H9 (cell line): ENCODE measurements at regions not wholly inside any gene's neighbourhood (a gene's known extent, or its start where the extent isn't known, plus 50 kb on each side); places are given as distances from the start of the nearest gene placed in this dataset.

ENCODE experiments used
- DNase-seq: peaks from one replicate; pipeline ENCODE4 v3.0.0-alpha.2; 2017
- H2AFZ ChIP-seq: one replicate; pipeline ENCODE4 v1.6.1; 2013; ENCODE audit warnings: mild to moderate bottlenecking, low read length, control low read depth, moderate library complexity
- H2AK5ac ChIP-seq: 2 replicates; pipeline ENCODE4 v1.6.1; 2013; ENCODE audit warnings: low read length, control low read depth, mixed read lengths; ENCODE audit not compliant: insufficient read length
- H2BK120ac ChIP-seq: one replicate; pipeline ENCODE4 v1.6.1; 2013; ENCODE audit warnings: low read depth, mild to moderate bottlenecking, low read length, control low read depth, inconsistent platforms; ENCODE audit not compliant: poor library complexity, severe bottlenecking
- H2BK12ac ChIP-seq: 2 replicates; pipeline ENCODE4 v1.6.1; 2013; ENCODE audit warnings: low read length, control low read depth, mixed read lengths, low read depth; ENCODE audit not compliant: insufficient read length
- H2BK15ac ChIP-seq: 2 replicates; pipeline ENCODE4 v1.6.1; 2013; ENCODE audit warnings: low read depth, low read length, control low read depth
- H2BK20ac ChIP-seq: one replicate; pipeline ENCODE4 v1.6.1; 2013; ENCODE audit warnings: low read depth, mild to moderate bottlenecking, low read length, control low read depth, inconsistent platforms; ENCODE audit not compliant: poor library complexity, severe bottlenecking
- H2BK5ac ChIP-seq: 2 replicates; pipeline ENCODE4 v1.6.1; 2013; ENCODE audit warnings: low read length, control low read depth, mixed read lengths; ENCODE audit not compliant: insufficient read length
- H3K14ac ChIP-seq: 2 replicates; pipeline ENCODE4 v1.6.1; 2013; ENCODE audit warnings: low read length, control low read depth; ENCODE audit not compliant: insufficient read depth
- H3K18ac ChIP-seq: 2 replicates; pipeline ENCODE4 v1.6.1; 2013; ENCODE audit warnings: low read depth, mild to moderate bottlenecking, mixed read lengths, low read length, control low read depth; ENCODE audit not compliant: insufficient read length
- H3K23ac ChIP-seq: 2 replicates; pipeline ENCODE4 v1.6.1; 2013; ENCODE audit warnings: low read length, control low read depth, mixed read lengths, low read depth; ENCODE audit not compliant: insufficient read length
- H3K23me2 ChIP-seq: 2 replicates; pipeline ENCODE4 v1.6.1; 2013; ENCODE audit warnings: low read depth, mild to moderate bottlenecking, mixed read lengths, low read length, control low read depth; ENCODE audit not compliant: insufficient read length, poor library complexity, severe bottlenecking
- H3K27ac ChIP-seq: 2 replicates; pipeline ENCODE4 v1.5.1; 2013; ENCODE audit warnings: low read length, control low read depth, mixed read lengths, low read depth; ENCODE audit not compliant: insufficient read length
- H3K27me3 ChIP-seq: 2 replicates; pipeline ENCODE4 v1.6.1; 2013; ENCODE audit warnings: low read length, control low read depth, inconsistent platforms; ENCODE audit not compliant: insufficient read depth
- H3K4ac ChIP-seq: 2 replicates; pipeline ENCODE4 v1.6.1; 2013; ENCODE audit warnings: low read depth, mild to moderate bottlenecking, control low read depth, inconsistent platforms, low read length, moderate library complexity
- H3K4me1 ChIP-seq: 2 replicates; pipeline ENCODE4 v1.6.1; 2013; ENCODE audit warnings: low read length, control low read depth, inconsistent platforms; ENCODE audit not compliant: insufficient read depth
- H3K4me2 ChIP-seq: 2 replicates; pipeline ENCODE4 v1.6.1; 2013; ENCODE audit warnings: low read length, control low read depth, mixed read lengths; ENCODE audit not compliant: insufficient read length, insufficient read depth
- H3K56ac ChIP-seq: 2 replicates; pipeline ENCODE4 v1.6.1; 2013; ENCODE audit warnings: low read depth, mild to moderate bottlenecking, mixed read lengths, low read length, control low read depth; ENCODE audit not compliant: insufficient read length
- H3K79me1 ChIP-seq: 2 replicates; pipeline ENCODE4 v1.6.1; 2013; ENCODE audit warnings: low read depth, mild to moderate bottlenecking, moderate library complexity, low read length, control low read depth, inconsistent platforms; ENCODE audit not compliant: insufficient read depth, poor library complexity, severe bottlenecking
- H3K79me2 ChIP-seq: 2 replicates; pipeline ENCODE4 v1.6.1; 2013; ENCODE audit warnings: low read length, control low read depth, inconsistent platforms; ENCODE audit not compliant: insufficient read depth
- H3K9ac ChIP-seq: 2 replicates; pipeline ENCODE4 v1.6.1; 2013; ENCODE audit warnings: low read length, control low read depth, mixed read lengths; ENCODE audit not compliant: insufficient read length; ENCODE audit errors: extremely low read depth
- H3K9me3 ChIP-seq: one replicate; pipeline ENCODE4 v1.6.1; 2013; ENCODE audit warnings: low read depth, low read length, inconsistent platforms; ENCODE audit not compliant: control insufficient read depth
- H3T11ph ChIP-seq: one replicate; pipeline ENCODE4 v1.6.1; 2013; ENCODE audit warnings: mild to moderate bottlenecking, low read length, control low read depth, inconsistent platforms
- H4K20me1 ChIP-seq: one replicate; pipeline ENCODE4 v1.6.1; 2013; ENCODE audit not compliant: control insufficient read depth, insufficient read length, insufficient read depth
- H4K5ac ChIP-seq: 2 replicates; pipeline ENCODE4 v1.6.1; 2013; ENCODE audit warnings: low read depth, mild to moderate bottlenecking, mixed read lengths, low read length, control low read depth; ENCODE audit not compliant: insufficient read length
- H4K8ac ChIP-seq: replicated peaks from 2 replicates; pipeline ENCODE4 v1.6.1; 2013; ENCODE audit warnings: low read length, control low read depth, mixed read lengths, low read depth; ENCODE audit not compliant: insufficient read length
- H4K91ac ChIP-seq: 2 replicates; pipeline ENCODE4 v1.6.1; 2013; ENCODE audit warnings: low read depth, mild to moderate bottlenecking, moderate library complexity, mixed read lengths, low read length, control low read depth; ENCODE audit not compliant: insufficient read length
- H3K27ac Mint-ChIP-seq, 3 experiments: 2 replicates in 2 of 3; 3 replicates in 1 of 3; pipeline ENCODE4 v1.8.0; 2020 to 2021; ENCODE audit warnings: mixed read lengths in 3 of 3, mild to moderate bottlenecking in 1 of 3, moderate library complexity in 1 of 3
- H3K27me3 Mint-ChIP-seq: 2 replicates; pipeline ENCODE4 v1.8.0; 2021; ENCODE audit warnings: low read depth, mild to moderate bottlenecking, moderate library complexity, mixed read lengths
- H3K36me3 Mint-ChIP-seq, 3 experiments: 2 replicates in 2 of 3; 3 replicates in 1 of 3; pipeline ENCODE4 v1.8.0; 2020 to 2021; ENCODE audit warnings: low read depth in 3 of 3, mixed read lengths in 3 of 3; ENCODE audit not compliant: insufficient read depth in 1 of 3
- H3K4me1 Mint-ChIP-seq, 2 experiments: 2 replicates each; pipeline ENCODE4 v1.8.0; 2020; ENCODE audit warnings: mixed read lengths in 2 of 2
- H3K4me3 Mint-ChIP-seq, 2 experiments: 2 replicates in 1 of 2; 3 replicates in 1 of 2; pipeline ENCODE4 v1.8.0; 2020 to 2021; ENCODE audit warnings: mild to moderate bottlenecking in 2 of 2, mixed read lengths in 2 of 2, moderate library complexity in 1 of 2
- H3K9me3 Mint-ChIP-seq, 2 experiments: 2 replicates in 1 of 2; 3 replicates in 1 of 2; pipeline ENCODE4 v1.8.0; 2020; ENCODE audit warnings: mild to moderate bottlenecking in 2 of 2, mixed read lengths in 2 of 2, moderate library complexity in 1 of 2
- WGBS: extraction: QIAGEN DNeasy Blood & Tissue Kit; methylation state at CpG from one replicate; pipeline ENCODE4 v1.1.7; 2013; ENCODE audit warnings: missing lambda C conversion rate, low lambda C conversion rate, mixed read lengths; ENCODE audit not compliant: insufficient read length; ENCODE audit errors: extremely low coverage; 5-methylcytosine and 5-hydroxymethylcytosine counted together
- TF ChIP-seq, protein P1 (sequence below): fragments of 200-600 bp; sonication (generic); conservative IDR thresholded peaks from 3 replicates; pipeline ENCODE4 v1.8.0; 2021; ENCODE audit warnings: antibody characterized with exemption, mild to moderate bottlenecking

DNA sequence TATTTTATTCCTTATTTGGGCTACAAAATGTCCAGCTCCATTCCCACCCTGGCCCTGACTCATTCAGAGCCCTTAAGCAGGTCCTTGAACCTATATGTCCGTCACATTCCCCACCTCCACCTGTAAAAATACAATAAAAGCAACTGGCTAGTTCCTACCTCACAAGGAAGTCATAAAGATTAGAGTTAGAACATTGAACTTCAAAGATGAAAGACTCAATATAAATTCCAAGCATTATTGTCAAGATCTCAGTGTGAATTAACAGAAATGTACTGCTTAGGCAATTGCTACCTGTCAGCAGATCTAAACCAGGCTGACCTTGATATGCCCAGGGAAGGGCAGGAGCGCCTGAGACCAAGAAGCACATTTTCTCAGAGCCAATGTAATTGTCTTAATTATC lies 221.8 kb downstream of the ENC1 start:
- Mint-ChIP-seq H3K4me3 (no peak overlapping the region), H3K27ac (no peak overlapping the region), H3K36me3 (no peaks in the 10 kb centered on the region; a peak in 1 of 7 replicates), H3K27me3 (peaks cover 2% of the 10 kb centered on the region), H3K9me3 (no peaks in the 10 kb centered on the region; a peak in 1 of 5 replicates), H3K4me1 (peaks cover 0 to 3% of the 10 kb centered on the region in 2 experiments; a peak in 1 of 4 replicates)
- H3K56ac ChIP-seq = no peak overlapping the region
- no peak overlapping the region for H3K9ac ChIP-seq
- no peaks in the 10 kb centered on the region for H3K23me2 ChIP-seq
- H3K14ac ChIP-seq = no peak overlapping the region
- no peaks in the 10 kb centered on the region for H3K79me1 ChIP-seq
- TF ChIP-seq, protein P1, sequence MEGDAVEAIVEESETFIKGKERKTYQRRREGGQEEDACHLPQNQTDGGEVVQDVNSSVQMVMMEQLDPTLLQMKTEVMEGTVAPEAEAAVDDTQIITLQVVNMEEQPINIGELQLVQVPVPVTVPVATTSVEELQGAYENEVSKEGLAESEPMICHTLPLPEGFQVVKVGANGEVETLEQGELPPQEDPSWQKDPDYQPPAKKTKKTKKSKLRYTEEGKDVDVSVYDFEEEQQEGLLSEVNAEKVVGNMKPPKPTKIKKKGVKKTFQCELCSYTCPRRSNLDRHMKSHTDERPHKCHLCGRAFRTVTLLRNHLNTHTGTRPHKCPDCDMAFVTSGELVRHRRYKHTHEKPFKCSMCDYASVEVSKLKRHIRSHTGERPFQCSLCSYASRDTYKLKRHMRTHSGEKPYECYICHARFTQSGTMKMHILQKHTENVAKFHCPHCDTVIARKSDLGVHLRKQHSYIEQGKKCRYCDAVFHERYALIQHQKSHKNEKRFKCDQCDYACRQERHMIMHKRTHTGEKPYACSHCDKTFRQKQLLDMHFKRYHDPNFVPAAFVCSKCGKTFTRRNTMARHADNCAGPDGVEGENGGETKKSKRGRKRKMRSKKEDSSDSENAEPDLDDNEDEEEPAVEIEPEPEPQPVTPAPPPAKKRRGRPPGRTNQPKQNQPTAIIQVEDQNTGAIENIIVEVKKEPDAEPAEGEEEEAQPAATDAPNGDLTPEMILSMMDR = no peak
- no peaks in the 10 kb centered on the region for H4K20me1 ChIP-seq
- H3K27ac ChIP-seq = no peak overlapping the region
- no peak overlapping the region for H4K91ac ChIP-seq
- no peaks in the 10 kb centered on the region for H3K4me1 ChIP-seq
- H2BK15ac ChIP-seq = no peak overlapping the region
- no peak overlapping the region for H2BK20ac ChIP-seq
- no peaks in the 10 kb centered on the region for H3K27me3 ChIP-seq
- no peak overlapping the region for H2BK120ac ChIP-seq
- H3T11ph ChIP-seq = no peak overlapping the region
- no peak overlapping the region for H2BK5ac ChIP-seq
- H3K23ac ChIP-seq = no peak overlapping the region
- no peak overlapping the region for H4K5ac ChIP-seq
- no peak overlapping the region for H2AK5ac ChIP-seq
- DNase-seq = no peak
- H4K8ac ChIP-seq = no peak overlapping the region
- no peak overlapping the region for H3K4me2 ChIP-seq
- no peak overlapping the region for H3K4ac ChIP-seq
- no peak overlapping the region for H2BK12ac ChIP-seq
- no peak overlapping the region for H2AFZ ChIP-seq
- WGBS = no CpG with 5 or more reads among the region's 2 CpGs
- no peak overlapping the region for H3K18ac ChIP-seq
- no peaks in the 10 kb centered on the region for H3K79me2 ChIP-seq
- no peaks in the 10 kb centered on the region for H3K9me3 ChIP-seq
